ENCODE measurements at regions not wholly inside any gene's neighbourhood (a gene's known extent, or its start where the extent isn't known, plus 50 kb on each side); places are given as distances from the start of the nearest gene placed in this dataset.

GRCh38 chr2:215548714-215549113 lies 112.8 kb upstream of the FN1 start:
- Mint-ChIP-seq H3K9me3 (ENCODE audit: unreplicated experiment) (no peaks in the 10 kb centered on the region), H3K4me3 (ENCODE audit: unreplicated experiment) (no peak overlapping the region), H3K36me3 (ENCODE audit: unreplicated experiment) (no peaks in the 10 kb centered on the region), H3K27me3 (ENCODE audit: unreplicated experiment) (no peaks in the 10 kb centered on the region), H3K27ac (ENCODE audit: unreplicated experiment) (no peak overlapping the region), H3K4me1 (ENCODE audit: unreplicated experiment) (peaks cover 5% of the 10 kb centered on the region)
- no peak for TF ChIP-seq CTCF (IDR thresholded peaks at IDR 0.05)
- DNase-seq (ENCODE audit: extremely low spot score, unreplicated experiment), result no peak

GRCh38 chr2:215542690-215543089 lies 106.8 kb upstream of the FN1 start:
- no peak for TF ChIP-seq CTCF (IDR thresholded peaks at IDR 0.05)
- H3K36me3 Mint-ChIP-seq (ENCODE audit: unreplicated experiment), result no peaks in the 10 kb centered on the region
- H3K4me1 Mint-ChIP-seq (ENCODE audit: unreplicated experiment), result peaks cover 28% of the 10 kb centered on the region
- DNase-seq (ENCODE audit: extremely low spot score, unreplicated experiment), result no peak
- no peak overlapping the region for H3K4me3 Mint-ChIP-seq (ENCODE audit: unreplicated experiment)
- peaks cover 9% of the 10 kb centered on the region for H3K9me3 Mint-ChIP-seq (ENCODE audit: unreplicated experiment)
- no peaks in the 10 kb centered on the region for H3K27me3 Mint-ChIP-seq (ENCODE audit: unreplicated experiment)
- no peak overlapping the region for H3K27ac Mint-ChIP-seq (ENCODE audit: unreplicated experiment)

GRCh38 chr2:215540658-215541057 lies 104.8 kb upstream of the FN1 start:
- DNase-seq (ENCODE audit: extremely low spot score, unreplicated experiment), result no peak
- H3K36me3 Mint-ChIP-seq (ENCODE audit: unreplicated experiment), result no peaks in the 10 kb centered on the region
- TF ChIP-seq CTCF (IDR thresholded peaks at IDR 0.05), result no peak
- H3K9me3 Mint-ChIP-seq (ENCODE audit: unreplicated experiment), result peaks cover 9% of the 10 kb centered on the region
- no peak overlapping the region for H3K4me3 Mint-ChIP-seq (ENCODE audit: unreplicated experiment)
- H3K27ac Mint-ChIP-seq (ENCODE audit: unreplicated experiment), result peak overlapping the region; percentile 78
- H3K4me1 Mint-ChIP-seq (ENCODE audit: unreplicated experiment), result peaks cover 46% of the 10 kb centered on the region
- H3K27me3 Mint-ChIP-seq (ENCODE audit: unreplicated experiment), result no peaks in the 10 kb centered on the region

- Mint-ChIP-seq H3K27me3 (ENCODE audit: unreplicated experiment) (no peaks in the 10 kb centered on the region), H3K4me1 (ENCODE audit: unreplicated experiment) (peaks cover 65% of the 10 kb centered on the region), H3K27ac (ENCODE audit: unreplicated experiment) (peak overlapping the region; percentile 94), H3K9me3 (ENCODE audit: unreplicated experiment) (peaks cover 13% of the 10 kb centered on the region), H3K4me3 (ENCODE audit: unreplicated experiment) (peak overlapping the region; percentile 38), H3K36me3 (ENCODE audit: unreplicated experiment) (peaks cover 2% of the 10 kb centered on the region)
- no peak for DNase-seq (ENCODE audit: extremely low spot score, unreplicated experiment)
- peak; percentile 28 for TF ChIP-seq CTCF (IDR thresholded peaks at IDR 0.05)
Measured at GRCh38 chr2:215537611-215538010, 101.7 kb upstream of the FN1 start.

GRCh38 chr2:215536510-215536909 lies 100.6 kb upstream of the FN1 start:
- Mint-ChIP-seq H3K36me3 (ENCODE audit: unreplicated experiment) (peaks cover 2% of the 10 kb centered on the region), H3K4me1 (ENCODE audit: unreplicated experiment) (peaks cover 70% of the 10 kb centered on the region), H3K9me3 (ENCODE audit: unreplicated experiment) (peaks cover 15% of the 10 kb centered on the region), H3K27ac (ENCODE audit: unreplicated experiment) (peak overlapping the region; percentile 92), H3K27me3 (ENCODE audit: unreplicated experiment) (no peaks in the 10 kb centered on the region), H3K4me3 (ENCODE audit: unreplicated experiment) (peak overlapping the region; percentile 20)
- TF ChIP-seq CTCF (IDR thresholded peaks at IDR 0.05), result no peak
- DNase-seq (ENCODE audit: extremely low spot score, unreplicated experiment), result no peak
